SK-N-MC (cell line): ENCODE measurements at regions not wholly inside any gene's neighbourhood (a gene's known extent, or its start where the extent isn't known, plus 50 kb on each side); places are given as distances from the start of the nearest gene placed in this dataset.

ENCODE experiments used
- DNase-seq: peaks from one replicate; pipeline ENCODE4 v3.0.0-alpha.2; 2011; ENCODE audit warnings: low read depth, low spot score
- H3K27ac ChIP-seq: fragments of 200-600 bp; sonication (generic); 2 replicates; pipeline ENCODE4 v1.5.1; 2016; ENCODE audit warnings: mixed run types
- H3K36me3 ChIP-seq: fragments of 200-600 bp; sonication (generic); 2 replicates; pipeline ENCODE4 v1.6.1; 2017; ENCODE audit warnings: antibody characterized with exemption, low read length, mixed read lengths; ENCODE audit not compliant: insufficient read depth
- H3K4me3 ChIP-seq: fragments of 200-600 bp; sonication (generic); 2 replicates; pipeline ENCODE4 v1.5.1; 2016
- H3K9ac ChIP-seq: fragments of 200-600 bp; sonication (generic); 2 replicates; pipeline ENCODE4 v1.8.0; 2017; ENCODE audit warnings: mixed run types, mixed read lengths; ENCODE audit not compliant: insufficient read length
- H3K9me3 ChIP-seq: fragments of 200-600 bp; sonication (generic); 2 replicates; pipeline ENCODE4 v1.6.1; 2017; ENCODE audit warnings: low read depth, mild to moderate bottlenecking, antibody characterized with exemption, low read length, moderate library complexity, mixed read lengths
- EZH2 ChIP-seq: fragments of 200-600 bp; sonication (generic); IDR thresholded peaks from one replicate; pipeline ENCODE4 v1.6.1; 2017; ENCODE audit warnings: antibody characterized with exemption
- FOXP2 ChIP-seq: optimal IDR thresholded peaks from 2 replicates; pipeline ENCODE3; 2011; ENCODE audit warnings: mild to moderate bottlenecking, moderate library complexity; ENCODE audit not compliant: insufficient read depth; ENCODE audit errors: extremely low read length, control extremely low read depth
- POLR2AphosphoS5 ChIP-seq: IDR thresholded peaks from 2 replicates; pipeline ENCODE4 v1.6.1; 2012; ENCODE audit warnings: mild to moderate bottlenecking, low read depth, low read length, borderline replicate concordance

DNA sequence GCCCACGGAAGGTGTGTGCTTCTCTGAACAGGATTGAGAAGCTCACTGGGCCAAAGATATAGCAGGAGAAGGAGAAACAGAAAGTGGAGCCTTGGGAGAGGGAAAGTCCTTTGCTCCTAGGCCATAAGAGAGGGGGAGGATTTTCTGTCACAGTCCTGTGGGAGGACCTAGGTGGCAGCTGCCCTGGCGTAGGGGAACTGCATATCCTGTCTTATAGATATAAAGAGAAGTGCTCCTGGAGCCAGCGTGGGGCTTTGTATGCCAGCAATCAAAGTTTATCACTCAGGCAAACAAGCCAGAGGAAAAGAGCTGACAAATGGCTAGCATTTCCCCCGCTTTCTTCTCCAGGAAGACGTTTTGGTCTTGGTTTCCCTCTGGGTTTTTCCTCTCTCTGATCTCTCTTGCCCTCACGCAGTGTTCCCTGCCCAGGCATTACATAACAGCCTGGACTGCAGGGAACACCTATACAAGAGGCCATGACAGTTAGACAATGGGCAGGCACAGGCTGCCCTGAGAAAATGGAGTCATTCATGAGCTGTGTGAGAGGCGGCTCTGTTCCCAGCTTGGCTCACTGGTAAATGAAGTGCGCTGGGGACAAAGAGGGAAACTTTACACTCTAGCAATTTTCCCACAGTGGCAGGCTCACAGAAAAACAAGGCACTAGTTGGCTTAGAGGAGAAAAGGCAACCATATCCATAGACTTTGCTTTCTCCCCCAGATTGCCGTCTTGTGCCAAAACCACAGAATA is 52.5 kb upstream of the ZNF648 start:
- no peaks in the 10 kb centered on the region for H3K36me3 ChIP-seq
- no peak overlapping the region for H3K27ac ChIP-seq
- H3K9me3 ChIP-seq, result no peaks in the 10 kb centered on the region
- DNase-seq, result no peak
- H3K4me3 ChIP-seq, result no peak overlapping the region
- no peak overlapping the region for H3K9ac ChIP-seq
- TF ChIP-seq EZH2 (no peak), POLR2AphosphoS5 (no peak), FOXP2 (no peak)

GRCh38 chr1:182111496-182111895 is 50.0 kb upstream of the ZNF648 start:
- no peaks in the 10 kb centered on the region for H3K36me3 ChIP-seq
- H3K27ac ChIP-seq, result no peak overlapping the region
- H3K4me3 ChIP-seq, result no peak overlapping the region
- DNase-seq, result no peak
- H3K9ac ChIP-seq, result no peak overlapping the region
- no peak for TF ChIP-seq POLR2AphosphoS5
- TF ChIP-seq FOXP2, result no peak
- no peak for TF ChIP-seq EZH2
- H3K9me3 ChIP-seq, result no peaks in the 10 kb centered on the region
